NT2/D1 (cell line): ENCODE measurements at regions not wholly inside any gene's neighbourhood (a gene's known extent, or its start where the extent isn't known, plus 50 kb on each side); places are given as distances from the start of the nearest gene placed in this dataset.

Experiments used
- DNase-seq: peaks from one replicate; pipeline ENCODE4 v3.0.0-alpha.2; 2011; ENCODE audit warnings: low read depth, low spot score
- H3K27me3 ChIP-seq: 2 replicates; pipeline ENCODE4 v1.6.0; 2011; ENCODE audit warnings: mild to moderate bottlenecking; ENCODE audit not compliant: insufficient read length, insufficient read depth
- H3K36me3 ChIP-seq: 2 replicates; pipeline ENCODE4 v1.6.1; 2011; ENCODE audit warnings: mild to moderate bottlenecking, low read length, mixed read lengths; ENCODE audit not compliant: insufficient read depth, insufficient read length
- H3K4me1 ChIP-seq: 2 replicates; pipeline ENCODE4 v1.5.1; 2011; ENCODE audit not compliant: insufficient read depth, insufficient read length
- H3K4me3 ChIP-seq: 2 replicates; pipeline ENCODE4 v1.5.1; 2011; ENCODE audit warnings: low read depth; ENCODE audit not compliant: insufficient read length
- H3K9ac ChIP-seq: 2 replicates; pipeline ENCODE4 v1.6.0; 2011; ENCODE audit warnings: low read depth; ENCODE audit not compliant: insufficient read length
- H3K9me3 ChIP-seq: 2 replicates; pipeline ENCODE4 v1.5.1; 2011; ENCODE audit warnings: mild to moderate bottlenecking, low read length; ENCODE audit not compliant: insufficient read depth
- SUZ12 ChIP-seq: IDR thresholded peaks from 2 replicates; pipeline ENCODE4 v1.6.1; 2011; ENCODE audit not compliant: insufficient read length, insufficient read depth; ENCODE audit errors: extremely low read depth
- YY1 ChIP-seq: IDR thresholded peaks from 2 replicates; pipeline ENCODE4 v1.6.1; 2011; ENCODE audit not compliant: insufficient read length, insufficient read depth
- ZNF274 ChIP-seq: IDR thresholded peaks from 2 replicates; pipeline ENCODE4 v1.6.1; 2011; ENCODE audit warnings: mild to moderate bottlenecking, low read depth, low read length

DNA sequence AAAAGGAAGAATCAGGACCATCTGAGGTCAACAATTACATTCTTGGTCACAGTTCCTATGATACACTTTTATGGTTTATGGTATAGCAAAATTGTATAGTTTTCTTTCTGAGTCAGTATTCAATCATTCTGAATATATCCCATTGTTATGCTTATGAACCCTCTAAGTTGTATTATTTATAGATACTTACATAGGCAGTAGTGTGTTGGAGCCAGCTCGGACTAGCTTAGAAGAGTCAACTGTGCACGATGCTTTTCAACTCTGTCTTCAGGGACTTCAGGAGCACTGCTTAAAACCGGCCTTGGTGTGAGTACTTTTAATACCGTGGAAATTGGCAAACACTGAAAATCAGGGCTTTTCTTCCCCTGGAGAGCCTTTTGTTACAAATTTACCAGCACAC, 215.7 kb downstream of the IKZF2 start:
- no peaks in the 10 kb centered on the region for H3K36me3 ChIP-seq
- H3K4me3 ChIP-seq: no peak overlapping the region
- no peak overlapping the region for H3K9ac ChIP-seq
- DNase-seq: no peak
- no peaks in the 10 kb centered on the region for H3K9me3 ChIP-seq
- H3K4me1 ChIP-seq: no peaks in the 10 kb centered on the region
- no peak for TF ChIP-seq SUZ12
- TF ChIP-seq ZNF274: no peak
- no peak for TF ChIP-seq YY1
- H3K27me3 ChIP-seq: no peaks in the 10 kb centered on the region

DNA sequence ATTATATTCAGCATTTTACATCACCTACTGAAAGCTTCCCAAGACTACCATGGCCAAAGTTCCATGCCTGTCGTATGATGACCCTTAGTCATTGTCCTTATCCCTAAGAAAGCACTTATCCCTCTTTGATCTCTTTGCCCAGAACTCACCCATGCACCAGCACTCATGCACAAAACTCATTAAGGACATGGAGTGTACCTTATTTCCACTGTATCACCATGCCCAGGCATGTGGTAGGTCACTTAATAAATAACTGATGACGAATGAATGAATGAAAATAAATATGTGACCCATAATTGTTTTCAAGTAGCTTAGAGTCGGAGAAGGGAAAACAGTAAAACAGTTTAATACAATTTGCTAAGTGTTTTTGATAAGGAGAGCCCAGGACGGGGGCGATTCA, 220.1 kb downstream of the IKZF2 start:
- H3K4me3 ChIP-seq: no peak overlapping the region
- no peaks in the 10 kb centered on the region for H3K9me3 ChIP-seq
- no peaks in the 10 kb centered on the region for H3K4me1 ChIP-seq
- no peaks in the 10 kb centered on the region for H3K36me3 ChIP-seq
- TF ChIP-seq YY1 (no peak), ZNF274 (no peak), SUZ12 (no peak)
- H3K27me3 ChIP-seq: no peaks in the 10 kb centered on the region
- no peak overlapping the region for H3K9ac ChIP-seq
- no peak for DNase-seq

DNA sequence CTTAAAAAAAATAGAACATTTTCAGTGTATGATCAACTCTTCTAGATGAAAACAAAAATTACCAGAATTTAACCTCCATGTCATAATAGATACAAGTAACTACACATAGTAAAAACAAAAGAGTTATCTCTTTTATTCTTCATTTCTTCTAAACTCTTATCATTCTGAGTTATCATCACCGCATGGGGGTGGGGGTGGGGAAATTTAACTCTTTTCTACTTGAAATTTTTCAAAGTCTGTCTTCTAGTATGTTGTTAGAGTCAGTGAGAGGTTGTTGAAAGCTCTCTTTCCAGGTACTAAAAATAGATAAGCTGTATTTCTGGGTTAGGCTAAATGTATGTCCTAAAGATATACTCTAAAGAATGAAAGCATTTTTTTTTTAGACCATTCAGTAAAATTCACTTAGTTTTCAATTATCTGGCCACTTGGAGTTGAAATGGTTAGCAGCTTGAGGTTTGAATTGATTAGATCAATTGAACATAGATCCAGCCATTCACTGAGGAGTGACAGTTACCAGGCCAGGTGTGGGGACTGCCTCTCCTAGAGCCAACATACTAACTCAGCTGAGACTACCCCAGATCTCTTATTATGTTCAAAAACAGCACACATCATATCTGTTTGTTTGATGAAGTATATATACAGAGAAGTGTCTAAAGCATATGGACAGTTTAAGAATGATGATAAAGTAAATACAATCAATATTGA, 220.7 kb downstream of the IKZF2 start:
- no peaks in the 10 kb centered on the region for H3K4me1 ChIP-seq
- no peak for TF ChIP-seq ZNF274
- no peak for TF ChIP-seq YY1
- TF ChIP-seq SUZ12: no peak
- no peak for DNase-seq
- no peaks in the 10 kb centered on the region for H3K27me3 ChIP-seq
- no peaks in the 10 kb centered on the region for H3K9me3 ChIP-seq
- no peaks in the 10 kb centered on the region for H3K36me3 ChIP-seq
- H3K4me3 ChIP-seq: no peak overlapping the region
- no peak overlapping the region for H3K9ac ChIP-seq

DNA sequence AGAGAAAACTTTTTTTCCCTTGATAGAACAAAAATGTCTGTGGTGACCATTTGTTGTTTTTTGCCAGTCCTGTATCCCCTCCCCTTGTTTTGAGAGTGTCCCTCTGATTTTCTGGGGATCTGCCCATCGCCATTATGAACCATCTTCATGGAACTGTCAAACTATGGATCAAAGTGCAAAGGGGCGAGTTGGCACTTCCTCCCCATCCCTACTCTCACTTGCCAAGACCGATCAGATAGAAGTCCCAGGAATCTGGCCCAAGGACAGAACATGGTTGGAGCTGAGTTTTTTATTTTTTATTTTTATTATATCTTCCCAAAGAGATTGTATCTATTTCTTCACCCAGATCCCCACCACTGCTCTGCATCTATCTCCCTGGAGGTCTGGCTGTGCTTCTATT, 221.4 kb downstream of the IKZF2 start:
- DNase-seq: no peak
- Histone ChIP-seq H3K27me3 (no peaks in the 10 kb centered on the region), H3K36me3 (no peaks in the 10 kb centered on the region), H3K9ac (no peak overlapping the region), H3K9me3 (no peaks in the 10 kb centered on the region), H3K4me1 (no peaks in the 10 kb centered on the region), H3K4me3 (no peak overlapping the region)
- TF ChIP-seq SUZ12: no peak
- no peak for TF ChIP-seq YY1
- TF ChIP-seq ZNF274: no peak

DNA sequence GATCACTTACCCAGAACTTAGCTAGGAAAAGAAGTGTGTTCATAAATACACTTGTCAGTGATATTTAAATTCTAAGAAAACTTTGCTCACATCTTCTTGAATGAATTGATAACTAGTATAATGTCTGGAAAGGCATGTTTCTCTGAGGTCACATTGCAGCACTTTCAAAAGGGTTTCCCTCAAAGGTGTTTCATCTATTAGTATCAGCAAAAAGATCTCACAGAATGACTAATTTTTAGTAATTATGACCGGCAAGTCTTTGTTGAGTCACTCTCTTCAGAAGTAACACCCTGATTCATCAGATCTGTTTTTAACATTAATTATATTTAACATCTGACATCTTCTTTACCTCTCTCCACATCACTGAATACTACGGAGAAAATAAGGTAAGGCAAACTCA, 222.3 kb downstream of the IKZF2 start:
- no peak overlapping the region for H3K4me3 ChIP-seq
- H3K9ac ChIP-seq: no peak overlapping the region
- no peak for DNase-seq
- H3K9me3 ChIP-seq: no peaks in the 10 kb centered on the region; the same call in 1 of the 2 replicates
- H3K27me3 ChIP-seq: no peaks in the 10 kb centered on the region
- TF ChIP-seq SUZ12 (no peak), YY1 (no peak), ZNF274 (no peak)
- no peaks in the 10 kb centered on the region for H3K36me3 ChIP-seq
- H3K4me1 ChIP-seq: no peaks in the 10 kb centered on the region

DNA sequence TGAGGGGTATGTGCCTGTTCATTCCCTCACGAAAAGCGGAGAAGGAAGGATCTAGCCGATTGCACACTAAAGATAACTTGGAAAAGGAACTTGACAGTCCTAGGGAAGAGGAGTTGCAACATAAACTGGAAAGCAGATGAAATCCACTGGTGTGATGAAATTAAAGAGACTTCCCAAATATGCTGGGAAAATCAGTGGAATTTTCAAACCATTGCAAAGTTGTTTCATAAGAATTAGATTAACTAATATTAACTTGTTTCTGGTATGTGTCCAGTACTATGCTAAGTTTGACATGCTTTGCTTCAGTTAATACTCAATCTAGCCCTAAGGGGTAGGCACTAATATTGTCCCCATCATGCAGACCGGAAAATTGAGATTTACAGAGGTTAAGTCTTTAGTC, 222.7 kb downstream of the IKZF2 start:
- Histone ChIP-seq H3K36me3 (no peaks in the 10 kb centered on the region), H3K4me1 (no peaks in the 10 kb centered on the region), H3K27me3 (no peaks in the 10 kb centered on the region), H3K9me3 (no peaks in the 10 kb centered on the region; the same call in 1 of the 2 replicates), H3K4me3 (no peak overlapping the region), H3K9ac (no peak overlapping the region)
- DNase-seq: no peak
- TF ChIP-seq SUZ12 (no peak), YY1 (no peak), ZNF274 (no peak)

DNA sequence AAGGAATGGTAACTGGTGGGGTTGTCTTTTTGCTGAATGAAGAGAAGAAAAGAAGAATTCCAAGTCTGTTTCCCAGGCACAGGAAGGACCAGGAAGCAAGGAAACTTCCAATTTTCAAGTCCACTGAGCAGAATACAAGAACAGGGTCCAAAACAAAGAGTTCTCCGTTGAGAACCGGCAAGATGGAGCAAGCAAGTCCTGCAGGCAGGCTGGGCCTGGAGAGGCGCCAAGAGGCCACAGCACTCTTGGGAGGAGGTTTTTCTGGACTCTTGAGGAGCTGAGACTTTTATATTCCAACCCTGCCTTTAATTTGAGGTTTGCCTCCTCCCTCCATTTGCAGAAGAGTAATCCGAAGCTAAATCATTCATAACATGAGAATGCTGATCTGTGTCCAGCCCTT, 224.5 kb downstream of the IKZF2 start:
- Histone ChIP-seq H3K9ac (no peak overlapping the region), H3K9me3 (no peaks in the 10 kb centered on the region; the same call in 1 of the 2 replicates), H3K4me3 (no peak overlapping the region), H3K4me1 (no peaks in the 10 kb centered on the region), H3K27me3 (no peaks in the 10 kb centered on the region), H3K36me3 (no peaks in the 10 kb centered on the region)
- no peak for TF ChIP-seq ZNF274
- TF ChIP-seq YY1: no peak
- TF ChIP-seq SUZ12: no peak
- no peak for DNase-seq
